Esophagus (tissue), 2 donors: ENCODE measurements at regions not wholly inside any gene's neighbourhood (a gene's known extent, or its start where the extent isn't known, plus 50 kb on each side); places are given as distances from the start of the nearest gene placed in this dataset.

Experiments used
- H3K27ac ChIP-seq, 2 donors: one replicate each; pipeline ENCODE4 v1.5.1; 2013; ENCODE audit warnings: low read depth in 2 of 2, mild to moderate bottlenecking in 2 of 2, inconsistent platforms in 1 of 2, low read length in 1 of 2, moderate library complexity in 1 of 2
- H3K27me3 ChIP-seq, 2 donors: one replicate each; pipeline ENCODE4 v1.6.1; 2013; ENCODE audit warnings: low read length in 2 of 2, control low read depth in 1 of 2, mild to moderate bottlenecking in 1 of 2; ENCODE audit not compliant: insufficient read depth in 2 of 2, control insufficient read depth in 1 of 2
- H3K36me3 ChIP-seq, 2 donors: one replicate each; pipeline ENCODE4 v1.6.1; 2013; ENCODE audit warnings: low read length in 1 of 2; ENCODE audit not compliant: control insufficient read depth in 2 of 2, insufficient read depth in 2 of 2
- H3K4me1 ChIP-seq, 2 donors: one replicate each; pipeline ENCODE4 v1.6.1; 2013; ENCODE audit warnings: low read length in 1 of 2; ENCODE audit not compliant: control insufficient read depth in 2 of 2, insufficient read depth in 2 of 2
- H3K4me3 ChIP-seq, 2 donors: one replicate each; pipeline ENCODE4 v1.5.1; 2013; ENCODE audit warnings: low read length in 2 of 2, mild to moderate bottlenecking in 2 of 2, low read depth in 1 of 2, moderate library complexity in 1 of 2
- H3K9me3 ChIP-seq, 2 donors: one replicate each; pipeline ENCODE4 v1.6.1; 2013; ENCODE audit warnings: mild to moderate bottlenecking in 2 of 2, low read depth in 1 of 2, low read length in 1 of 2, moderate library complexity in 1 of 2; ENCODE audit not compliant: control insufficient read depth in 2 of 2, insufficient read depth in 1 of 2
- WGBS, 2 donors: extraction: QIAGEN DNeasy Blood & Tissue Kit; methylation state at CpG; one replicate each; pipeline ENCODE4 v1.1.7; 2013; 5-methylcytosine and 5-hydroxymethylcytosine counted together
- donor health status: healthy with polysubstance abuse.
- donor health status: Bipolar disorder and iron deficiency.

GRCh38 chr4:136873555-136873954 lies 658.7 kb downstream of the PCDH18 start:
- H3K27me3 ChIP-seq: no peaks in the 10 kb centered on the region
- H3K27ac ChIP-seq: no peak overlapping the region
- no peak overlapping the region for H3K4me3 ChIP-seq
- 41 to 47% methylated on average over 1 of the region's 1 CpG for WGBS, 2 donors
- no peaks in the 10 kb centered on the region for H3K36me3 ChIP-seq
- no peaks in the 10 kb centered on the region for H3K4me1 ChIP-seq
- no peaks in the 10 kb centered on the region for H3K9me3 ChIP-seq

DNA sequence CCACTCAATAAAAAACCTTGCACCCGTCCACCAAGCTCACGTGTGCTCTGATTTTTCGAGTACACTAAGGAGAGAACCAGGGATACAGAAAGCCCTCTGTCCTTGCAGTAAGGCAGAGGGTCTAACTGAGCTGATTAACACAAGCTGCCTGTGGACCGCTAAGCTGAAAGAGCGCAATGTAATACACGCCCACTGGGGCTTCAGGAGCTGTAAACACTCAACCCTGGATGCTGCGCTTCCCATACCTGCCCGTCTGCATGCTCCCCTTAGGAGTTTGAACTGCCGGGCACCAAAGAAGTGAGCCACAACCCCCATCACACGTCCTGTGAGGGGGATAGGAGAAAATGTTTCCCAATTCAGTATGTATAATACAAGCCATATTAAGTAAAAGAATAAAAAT lies 664.8 kb downstream of the PCDH18 start:
- no peak overlapping the region for H3K4me3 ChIP-seq
- H3K9me3 ChIP-seq: no peaks in the 10 kb centered on the region
- H3K27me3 ChIP-seq: no peaks in the 10 kb centered on the region
- 84 to 87% methylated on average over 10 of the region's 10 CpGs for WGBS, 2 donors
- H3K4me1 ChIP-seq: no peaks in the 10 kb centered on the region
- H3K36me3 ChIP-seq: no peaks in the 10 kb centered on the region
- H3K27ac ChIP-seq: no peak overlapping the region

GRCh38 chr4:136865526-136865925 lies 666.8 kb downstream of the PCDH18 start:
- 35 to 48% methylated on average over 2 of the region's 2 CpGs for WGBS, 2 donors
- Histone ChIP-seq H3K27me3 (no peaks in the 10 kb centered on the region), H3K4me1 (no peaks in the 10 kb centered on the region), H3K9me3 (no peaks in the 10 kb centered on the region), H3K4me3 (no peak overlapping the region), H3K27ac (no peak overlapping the region), H3K36me3 (no peaks in the 10 kb centered on the region)

- no peaks in the 10 kb centered on the region for H3K4me1 ChIP-seq
- no peaks in the 10 kb centered on the region for H3K36me3 ChIP-seq
- no peaks in the 10 kb centered on the region for H3K9me3 ChIP-seq
- WGBS, 2 donors: 1 to 4% methylated on average over 2 of the region's 2 CpGs
- H3K27ac ChIP-seq: no peak overlapping the region
- no peak overlapping the region for H3K4me3 ChIP-seq
- no peaks in the 10 kb centered on the region for H3K27me3 ChIP-seq
Observed at GRCh38 chr4:136864604-136865185, 667.6 kb downstream of the PCDH18 start.

DNA sequence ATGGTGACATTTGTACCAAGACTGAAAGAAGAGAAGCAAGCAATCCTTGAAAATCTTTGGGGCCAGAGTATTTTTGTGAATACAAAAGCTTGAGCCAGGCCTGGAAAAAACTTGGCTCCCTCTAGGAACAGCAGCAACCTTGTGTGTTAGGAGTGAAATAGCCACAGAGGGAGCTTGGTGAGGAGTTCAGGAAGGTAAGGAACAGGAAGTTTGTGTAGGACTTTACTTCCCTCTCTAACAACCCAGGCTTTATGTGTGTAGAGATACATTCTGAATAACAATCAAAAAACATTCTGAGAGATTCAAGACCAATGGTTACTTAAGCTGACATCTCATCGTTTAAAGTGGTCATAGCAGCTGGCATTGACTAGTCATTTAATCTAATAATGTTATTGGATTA lies 668.5 kb downstream of the PCDH18 start:
- H3K9me3 ChIP-seq: no peaks in the 10 kb centered on the region
- no peaks in the 10 kb centered on the region for H3K27me3 ChIP-seq
- no peak overlapping the region for H3K4me3 ChIP-seq
- H3K4me1 ChIP-seq: no peaks in the 10 kb centered on the region
- no peaks in the 10 kb centered on the region for H3K36me3 ChIP-seq
- no peak overlapping the region for H3K27ac ChIP-seq
- WGBS, 2 donors: 10 to 16% methylated on average over 1 of the region's 1 CpG

DNA sequence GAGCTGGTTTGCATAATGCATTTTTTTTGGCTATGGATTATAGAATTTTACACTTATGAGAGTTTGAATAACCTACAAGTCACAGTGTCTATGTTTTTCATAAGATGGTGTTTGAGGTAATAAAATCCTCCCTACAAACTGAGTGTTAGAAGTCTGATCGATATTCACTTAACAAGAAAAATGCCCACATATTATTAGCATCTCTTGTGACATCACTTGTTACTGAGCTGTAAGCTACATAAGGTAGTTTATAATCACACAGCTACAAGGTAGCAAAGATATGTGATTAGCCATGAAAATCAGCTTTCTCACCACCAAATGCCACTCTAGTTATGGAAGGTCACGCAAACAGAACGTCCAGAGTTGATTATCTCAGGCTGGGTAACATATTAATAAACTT lies 669.6 kb downstream of the PCDH18 start:
- Histone ChIP-seq H3K27me3 (no peaks in the 10 kb centered on the region), H3K4me1 (no peaks in the 10 kb centered on the region), H3K4me3 (no peak overlapping the region), H3K36me3 (no peaks in the 10 kb centered on the region), H3K9me3 (no peaks in the 10 kb centered on the region), H3K27ac (no peak overlapping the region)
- 69 to 81% methylated on average over 3 of the region's 3 CpGs for WGBS, 2 donors

GRCh38 chr4:136861091-136861490 lies 671.2 kb downstream of the PCDH18 start:
- Histone ChIP-seq H3K4me1 (no peaks in the 10 kb centered on the region), H3K4me3 (no peak overlapping the region), H3K36me3 (no peaks in the 10 kb centered on the region), H3K9me3 (no peaks in the 10 kb centered on the region), H3K27me3 (no peaks in the 10 kb centered on the region), H3K27ac (no peak overlapping the region)
- 40 to 59% methylated on average over 2 of the region's 2 CpGs for WGBS, 2 donors

- H3K4me1 ChIP-seq: no peaks in the 10 kb centered on the region
- no peaks in the 10 kb centered on the region for H3K36me3 ChIP-seq
- H3K9me3 ChIP-seq: no peaks in the 10 kb centered on the region
- H3K4me3 ChIP-seq: no peak overlapping the region
- H3K27me3 ChIP-seq: no peaks in the 10 kb centered on the region
- no peak overlapping the region for H3K27ac ChIP-seq
Observed at GRCh38 chr4:136858903-136859302, 673.4 kb downstream of the PCDH18 start.

DNA sequence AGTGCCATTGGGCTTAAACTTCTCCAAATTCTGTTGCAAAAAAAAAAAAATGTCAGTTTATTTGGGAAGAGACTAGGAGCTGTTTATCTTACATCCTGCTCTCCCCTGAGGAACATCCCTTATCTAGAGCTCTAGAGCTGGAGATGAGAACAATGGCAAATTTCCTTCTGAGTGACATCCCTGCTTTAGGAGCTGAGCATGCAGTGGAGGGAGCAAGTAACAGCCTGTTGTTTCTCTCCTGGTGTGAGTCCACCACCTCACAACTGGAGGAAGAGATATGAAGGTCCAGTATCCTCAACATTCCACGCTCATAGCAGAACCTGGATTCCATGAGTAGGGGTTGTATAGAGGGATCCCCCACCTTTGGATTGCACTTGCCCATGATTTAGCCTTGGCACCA lies 676.4 kb downstream of the PCDH18 start:
- Histone ChIP-seq H3K4me3 (no peak overlapping the region), H3K4me1 (no peaks in the 10 kb centered on the region), H3K36me3 (no peaks in the 10 kb centered on the region), H3K27ac (no peak overlapping the region), H3K27me3 (no peaks in the 10 kb centered on the region), H3K9me3 (no peaks in the 10 kb centered on the region)
- WGBS, 2 donors: 83 to 86% methylated on average over 1 of the region's 1 CpG

DNA sequence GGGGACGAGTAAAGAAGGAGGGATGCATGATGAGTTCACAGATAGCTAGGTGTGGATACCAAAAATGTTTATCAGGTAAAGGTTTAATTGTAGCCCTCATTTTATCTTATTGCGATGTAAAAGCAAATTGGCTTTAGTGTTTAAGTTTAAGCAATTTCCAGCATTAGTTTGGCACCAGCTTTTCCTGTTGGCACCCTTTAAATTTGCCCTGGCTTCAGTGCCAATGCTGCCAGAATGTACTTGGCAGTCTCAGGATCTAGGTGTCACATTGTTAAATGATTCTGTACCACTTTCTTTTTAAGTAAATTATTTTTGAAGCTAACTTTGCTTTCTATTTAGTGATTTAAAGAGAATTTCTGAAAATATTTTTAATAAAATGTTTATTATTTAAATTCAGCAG lies 681.8 kb downstream of the PCDH18 start:
- H3K4me1 ChIP-seq: no peaks in the 10 kb centered on the region
- no peak overlapping the region for H3K4me3 ChIP-seq
- H3K9me3 ChIP-seq: no peaks in the 10 kb centered on the region
- no peaks in the 10 kb centered on the region for H3K27me3 ChIP-seq
- no peak overlapping the region for H3K27ac ChIP-seq
- no peaks in the 10 kb centered on the region for H3K36me3 ChIP-seq
- WGBS, 2 donors: 43 to 55% methylated on average over 2 of the region's 2 CpGs
